Activated CD8-positive, alpha-beta T cell treated with anti-CD3 and anti-CD28 coated beads for 36 hours (primary cell): ENCODE measurements at regions not wholly inside any gene's neighbourhood (a gene's known extent, or its start where the extent isn't known, plus 50 kb on each side); places are given as distances from the start of the nearest gene placed in this dataset.

Experiments used
- ATAC-seq: fragments of 200-7000 bp; cut with Tn5 transposase; one replicate; pipeline ENCODE4 v1.10.0; 2021; ENCODE audit warnings: mild to moderate bottlenecking, moderate library complexity
- CTCF ChIA-PET: fragments of 350-600 bp; sonication (Branson Sonifier 250); formaldehyde crosslinking; loops from one replicate; lab custom pipeline; 2021; ENCODE audit warnings: antibody characterized with exemption; lab: Charles Lee
- POLR2A ChIA-PET: fragments of 350-600 bp; sonication (Branson Sonifier 250); formaldehyde crosslinking; loops from one replicate; lab custom pipeline; 2021; ENCODE audit warnings: antibody characterized with exemption; lab: Charles Lee
- DNase-seq: peaks from one replicate; pipeline ENCODE4 v3.0.0-alpha.2; 2020
- H3K27ac Mint-ChIP-seq: one replicate; pipeline ENCODE4 v1.8.0; 2021; ENCODE audit warnings: mild to moderate bottlenecking, mixed read lengths
- H3K27me3 Mint-ChIP-seq: one replicate; pipeline ENCODE4 v1.8.0; 2021; ENCODE audit warnings: mixed read lengths
- H3K36me3 Mint-ChIP-seq: one replicate; pipeline ENCODE4 v1.8.0; 2021; ENCODE audit warnings: low read depth, mixed read lengths
- H3K4me1 Mint-ChIP-seq: one replicate; pipeline ENCODE4 v1.8.0; 2021; ENCODE audit warnings: low read depth, mixed read lengths
- H3K4me3 Mint-ChIP-seq: one replicate; pipeline ENCODE4 v1.8.0; 2021; ENCODE audit warnings: mild to moderate bottlenecking, moderate library complexity, mixed read lengths
- H3K9me3 Mint-ChIP-seq: one replicate; pipeline ENCODE4 v1.8.0; 2021; ENCODE audit warnings: mixed read lengths
- intact Hi-C: fragments of 100-400 bp; cut with micrococcal nuclease; formaldehyde crosslinking; loops from one replicate; pipeline ENCODE4 v1.10.0; 2022
- TF ChIP-seq, protein P1 (sequence below): fragments of 200-600 bp; IDR thresholded peaks from one replicate; pipeline ENCODE4 v1.8.0; 2022; ENCODE audit warnings: antibody characterized with exemption, mild to moderate bottlenecking

- CTCF ChIA-PET, result no interaction called here
- intact Hi-C loops, result no loop called here
- TF ChIP-seq, protein P1, sequence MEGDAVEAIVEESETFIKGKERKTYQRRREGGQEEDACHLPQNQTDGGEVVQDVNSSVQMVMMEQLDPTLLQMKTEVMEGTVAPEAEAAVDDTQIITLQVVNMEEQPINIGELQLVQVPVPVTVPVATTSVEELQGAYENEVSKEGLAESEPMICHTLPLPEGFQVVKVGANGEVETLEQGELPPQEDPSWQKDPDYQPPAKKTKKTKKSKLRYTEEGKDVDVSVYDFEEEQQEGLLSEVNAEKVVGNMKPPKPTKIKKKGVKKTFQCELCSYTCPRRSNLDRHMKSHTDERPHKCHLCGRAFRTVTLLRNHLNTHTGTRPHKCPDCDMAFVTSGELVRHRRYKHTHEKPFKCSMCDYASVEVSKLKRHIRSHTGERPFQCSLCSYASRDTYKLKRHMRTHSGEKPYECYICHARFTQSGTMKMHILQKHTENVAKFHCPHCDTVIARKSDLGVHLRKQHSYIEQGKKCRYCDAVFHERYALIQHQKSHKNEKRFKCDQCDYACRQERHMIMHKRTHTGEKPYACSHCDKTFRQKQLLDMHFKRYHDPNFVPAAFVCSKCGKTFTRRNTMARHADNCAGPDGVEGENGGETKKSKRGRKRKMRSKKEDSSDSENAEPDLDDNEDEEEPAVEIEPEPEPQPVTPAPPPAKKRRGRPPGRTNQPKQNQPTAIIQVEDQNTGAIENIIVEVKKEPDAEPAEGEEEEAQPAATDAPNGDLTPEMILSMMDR, result no peak
Observed at GRCh38 chr14:86858591-86858990, 1134.4 kb downstream of the GALC start.

GRCh38 chr14:86858031-86858430, 1135.0 kb downstream of the GALC start:
- no peak for ATAC-seq
- POLR2A ChIA-PET, result no interaction called here
- no peaks in the 10 kb centered on the region for H3K27me3 Mint-ChIP-seq
- DNase-seq, result no peak
- CTCF ChIA-PET, result no interaction called here
- H3K9me3 Mint-ChIP-seq, result no peaks in the 10 kb centered on the region
- TF ChIP-seq, protein P1, result no peak
- no peak overlapping the region for H3K27ac Mint-ChIP-seq
- no peaks in the 10 kb centered on the region for H3K36me3 Mint-ChIP-seq
- H3K4me1 Mint-ChIP-seq, result no peaks in the 10 kb centered on the region
- H3K4me3 Mint-ChIP-seq, result no peak overlapping the region
- intact Hi-C loops, result no loop called here

More at GRCh38 chr14:86858591-86858990, 1134.4 kb downstream of the GALC start:
- POLR2A ChIA-PET, result no interaction called here
- DNase-seq, result no peak
- no peak for ATAC-seq
- Mint-ChIP-seq H3K27me3 (no peaks in the 10 kb centered on the region), H3K4me3 (no peak overlapping the region), H3K36me3 (no peaks in the 10 kb centered on the region), H3K4me1 (no peaks in the 10 kb centered on the region), H3K27ac (no peak overlapping the region), H3K9me3 (no peaks in the 10 kb centered on the region)

DNA sequence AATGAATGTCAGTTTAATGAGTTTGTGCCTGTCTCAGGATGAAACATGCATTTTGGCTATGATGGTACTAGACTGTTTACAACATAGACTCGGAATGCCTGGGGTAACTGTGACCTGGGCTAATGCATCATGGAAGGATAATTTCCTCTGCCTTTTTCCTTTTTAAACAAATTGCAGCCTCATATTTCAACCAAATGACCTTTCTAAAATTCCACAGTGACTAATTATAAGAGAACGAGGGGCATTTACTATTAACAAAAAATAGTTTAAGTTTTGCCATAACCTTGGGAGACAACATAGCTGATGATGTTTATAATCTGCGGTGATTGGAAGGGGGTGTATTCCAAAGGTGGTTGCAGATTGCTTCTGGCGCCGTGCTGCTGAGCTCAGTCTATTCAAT, 1140.5 kb downstream of the GALC start:
- H3K9me3 Mint-ChIP-seq, result no peaks in the 10 kb centered on the region
- H3K4me1 Mint-ChIP-seq, result no peaks in the 10 kb centered on the region
- ChIA-PET CTCF (no interaction called here), POLR2A (no interaction called here)
- ATAC-seq (no peak), DNase-seq (no peak)
- intact Hi-C loops, result no loop called here
- H3K27me3 Mint-ChIP-seq, result no peaks in the 10 kb centered on the region
- no peak overlapping the region for H3K4me3 Mint-ChIP-seq
- H3K36me3 Mint-ChIP-seq, result no peaks in the 10 kb centered on the region
- H3K27ac Mint-ChIP-seq, result no peak overlapping the region
- TF ChIP-seq, protein P1, result no peak

DNA sequence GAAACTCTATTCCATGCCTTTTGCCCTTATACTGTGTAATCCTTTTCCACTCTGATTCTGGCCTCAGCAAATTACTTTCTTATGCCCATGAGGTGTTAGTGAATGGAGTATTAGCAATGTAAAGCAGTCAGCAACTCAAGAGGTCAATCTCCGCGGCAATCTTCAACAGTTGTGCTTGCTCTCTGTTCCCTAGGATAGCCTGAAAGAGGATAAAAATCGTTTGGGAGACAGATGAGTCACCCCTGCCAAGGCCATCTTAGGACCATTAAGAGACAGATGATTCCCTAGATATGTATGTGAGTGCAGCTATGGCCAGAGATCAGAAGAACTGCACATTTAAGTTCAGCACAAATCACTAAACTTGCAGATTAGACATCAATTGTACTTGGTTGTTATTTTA, 1145.8 kb downstream of the GALC start:
- TF ChIP-seq, protein P1, result no peak
- ATAC-seq (no peak), DNase-seq (no peak)
- Mint-ChIP-seq H3K4me1 (no peaks in the 10 kb centered on the region), H3K27me3 (no peaks in the 10 kb centered on the region), H3K27ac (no peak overlapping the region), H3K4me3 (no peak overlapping the region), H3K36me3 (no peaks in the 10 kb centered on the region), H3K9me3 (peaks cover 3% of the 10 kb centered on the region)
- ChIA-PET POLR2A (no interaction called here), CTCF (no interaction called here)
- intact Hi-C loops, result no loop called here

DNA sequence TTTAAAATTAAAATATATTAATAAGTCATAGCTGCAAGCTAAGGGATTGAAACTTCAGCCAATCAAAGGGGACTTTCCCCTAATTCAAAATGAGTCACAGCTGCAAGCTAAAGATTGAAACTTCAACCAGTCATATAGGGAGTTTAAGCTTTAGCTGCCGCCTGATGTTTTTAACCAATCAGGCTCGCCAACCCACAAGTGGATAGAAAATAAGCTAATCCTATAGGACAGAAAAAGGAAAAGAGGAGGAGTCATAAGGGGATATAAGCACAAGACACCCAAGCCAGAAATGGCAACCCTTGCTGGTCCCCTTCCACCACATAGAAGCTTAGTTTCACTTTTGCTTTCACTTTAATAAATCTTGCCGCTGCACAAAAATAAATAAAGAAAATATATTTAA, 1154.6 kb downstream of the GALC start:
- no peaks in the 10 kb centered on the region for H3K36me3 Mint-ChIP-seq
- intact Hi-C loops, result no loop called here
- TF ChIP-seq, protein P1, result no peak
- H3K27me3 Mint-ChIP-seq, result no peaks in the 10 kb centered on the region
- peak; percentile 30 for DNase-seq
- ATAC-seq, result peak; percentile 47
- POLR2A ChIA-PET, result no interaction called here
- no peak overlapping the region for H3K27ac Mint-ChIP-seq
- H3K9me3 Mint-ChIP-seq, result peaks cover 7% of the 10 kb centered on the region
- no peak overlapping the region for H3K4me3 Mint-ChIP-seq
- CTCF ChIA-PET, result no interaction called here
- no peaks in the 10 kb centered on the region for H3K4me1 Mint-ChIP-seq
